Fibroblast of skin of abdomen (primary cell): ENCODE measurements at regions not wholly inside any gene's neighbourhood (a gene's known extent, or its start where the extent isn't known, plus 50 kb on each side); places are given as distances from the start of the nearest gene placed in this dataset.
A peak's percentile ranks its signal among the peaks of the same experiment; 100 is the strongest.

Experiments used
- DNase-seq: peaks from one replicate; pipeline ENCODE4 v3.0.0-alpha.2; 2013

DNA sequence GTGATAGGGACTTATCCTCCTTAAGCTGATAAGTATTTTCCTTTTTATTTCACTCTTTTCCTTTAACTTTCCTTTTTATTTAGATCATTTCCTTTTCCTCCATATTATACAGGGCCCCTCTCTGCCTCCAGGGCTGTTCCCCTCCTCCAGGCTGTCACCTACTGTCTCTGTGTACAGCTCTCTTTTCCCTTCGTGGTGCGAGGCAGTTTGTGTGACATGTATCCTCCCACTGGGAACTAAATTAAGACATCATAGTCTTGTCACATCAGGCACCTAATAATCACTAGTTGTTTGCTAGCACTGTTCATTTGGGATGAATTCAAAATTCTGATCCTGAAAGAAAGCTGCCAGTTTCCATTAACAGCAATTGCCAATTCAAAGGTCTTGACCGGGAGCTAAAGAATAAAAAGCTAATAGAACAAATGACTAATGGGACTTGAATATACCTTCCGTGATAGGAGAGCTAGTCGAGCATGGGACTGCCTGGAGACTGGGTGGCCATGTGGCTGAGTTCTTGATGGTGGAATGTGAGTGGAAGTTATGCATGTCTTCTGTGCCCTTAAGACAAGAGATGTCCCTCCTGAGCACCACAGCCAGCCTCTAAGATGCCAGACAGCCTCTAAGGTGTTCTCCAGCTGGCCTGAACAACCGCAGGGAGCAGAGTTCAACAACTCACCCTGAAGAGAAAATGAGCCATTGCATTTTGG is 77.7 kb upstream of the LRRC55 start:
- no peak for DNase-seq

DNA sequence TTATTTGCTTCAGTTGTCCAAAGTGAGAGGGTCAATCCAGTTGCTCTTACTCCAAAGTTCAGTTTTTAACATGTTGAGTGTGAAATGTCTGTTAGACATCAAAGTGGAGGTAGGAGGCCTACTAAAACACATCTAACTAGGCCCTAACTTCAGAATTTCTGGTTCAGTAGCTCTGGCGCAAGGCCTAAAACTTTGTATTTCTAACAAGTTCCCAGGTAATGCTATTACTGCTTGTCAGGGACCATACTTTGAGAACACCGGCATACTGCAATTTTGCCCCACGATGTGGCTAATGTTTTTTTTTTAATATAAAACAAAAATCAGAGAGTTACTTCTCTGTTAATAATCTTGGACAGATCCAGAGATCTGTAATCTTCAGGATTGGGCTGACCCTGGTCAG is 72.4 kb upstream of the LRRC55 start:
- DNase-seq = no peak

DNA sequence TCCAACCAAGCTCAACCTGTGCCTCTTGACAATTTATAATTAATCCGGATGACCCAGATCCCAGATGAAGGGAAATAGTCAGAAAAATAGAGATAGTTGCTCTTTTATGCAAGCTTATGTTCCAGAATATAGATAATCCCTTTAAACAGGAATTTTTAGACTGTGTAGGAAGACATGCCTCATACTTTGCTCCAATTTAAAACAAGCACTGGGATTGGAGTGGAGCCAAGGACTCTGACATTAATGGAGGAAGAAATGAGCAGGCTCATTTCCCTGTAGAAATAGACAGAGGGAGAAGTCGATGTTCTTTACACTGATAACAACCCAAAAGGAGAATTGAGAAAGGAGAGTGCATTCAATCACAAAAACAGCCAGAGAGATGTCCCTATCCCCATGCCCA is 70.1 kb upstream of the LRRC55 start:
- DNase-seq = no peak

DNA sequence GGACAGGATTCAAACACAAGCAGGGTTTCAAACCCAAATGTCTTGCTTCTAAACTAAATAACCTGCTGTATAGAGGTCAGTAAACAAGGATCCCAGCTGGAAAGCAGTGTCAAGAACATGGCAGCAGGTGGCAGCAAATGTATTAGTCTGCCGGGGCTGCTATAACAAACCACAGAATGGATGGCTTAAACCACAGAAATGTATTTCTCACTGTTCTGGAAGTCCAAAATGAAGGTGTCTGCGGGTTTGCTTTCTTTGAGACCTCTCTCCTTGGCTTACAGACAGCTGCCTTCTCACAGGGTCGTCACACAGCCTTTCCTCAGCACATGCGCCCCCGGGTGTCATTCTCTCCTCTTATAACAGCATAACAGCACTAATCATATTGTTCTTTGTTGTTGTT is 65.1 kb upstream of the LRRC55 start:
- peak; percentile 59 for DNase-seq

DNA sequence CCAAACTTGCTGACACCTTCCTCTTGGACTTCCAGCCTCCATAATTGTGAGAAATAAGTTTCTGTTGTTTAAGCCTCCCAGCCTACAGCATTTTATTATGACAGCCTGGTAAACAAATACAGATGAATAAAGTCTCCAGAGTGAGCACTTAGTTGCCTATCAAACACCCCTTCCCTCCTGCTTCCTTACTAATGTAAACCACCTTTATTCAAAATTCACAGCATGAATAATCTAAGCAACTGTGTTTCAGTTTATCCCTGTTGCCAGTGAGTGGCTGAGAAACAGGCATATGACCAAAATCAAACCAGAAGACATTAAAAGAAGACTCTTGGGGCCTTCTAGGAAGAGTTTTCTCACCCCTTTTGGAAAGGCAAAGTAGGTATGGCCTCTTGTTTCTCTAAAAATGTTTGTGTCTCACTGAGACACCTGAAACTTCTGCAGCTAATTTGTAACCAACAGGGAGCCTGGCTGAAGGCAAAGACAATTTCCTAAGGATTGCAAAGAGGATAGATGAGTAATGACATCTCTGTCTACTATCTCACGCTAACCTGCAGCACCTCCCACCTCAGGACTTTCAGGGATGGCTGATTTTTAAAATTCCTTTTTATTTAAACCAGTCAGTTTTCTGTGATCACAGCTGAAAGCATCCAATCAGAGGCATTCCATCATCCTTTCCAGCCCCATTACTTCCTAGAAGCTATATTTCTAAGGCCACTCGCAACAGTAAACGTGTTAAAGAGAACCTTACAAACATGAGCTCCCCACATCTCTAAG is 61.4 kb upstream of the LRRC55 start:
- DNase-seq = no peak

DNA sequence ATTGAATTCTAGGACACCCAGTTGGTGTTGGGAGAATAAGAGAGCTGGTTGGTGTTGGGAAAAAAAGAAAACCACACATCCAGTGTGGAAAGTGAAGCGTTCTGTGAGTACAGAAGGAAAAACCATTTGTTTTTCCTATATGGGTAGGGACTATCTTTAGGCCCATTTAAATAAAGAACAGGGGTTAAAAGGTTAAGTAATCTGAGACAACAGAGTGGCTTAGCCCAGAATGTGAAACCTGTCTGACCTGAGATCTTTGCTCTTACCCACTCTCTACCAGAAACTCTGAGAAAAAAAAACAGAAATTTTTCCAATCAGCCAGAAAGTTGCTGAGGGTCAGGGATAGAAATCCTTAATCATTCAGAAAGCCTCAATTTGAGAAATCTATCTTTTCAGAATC is 59.8 kb upstream of the LRRC55 start:
- DNase-seq = no peak

DNA sequence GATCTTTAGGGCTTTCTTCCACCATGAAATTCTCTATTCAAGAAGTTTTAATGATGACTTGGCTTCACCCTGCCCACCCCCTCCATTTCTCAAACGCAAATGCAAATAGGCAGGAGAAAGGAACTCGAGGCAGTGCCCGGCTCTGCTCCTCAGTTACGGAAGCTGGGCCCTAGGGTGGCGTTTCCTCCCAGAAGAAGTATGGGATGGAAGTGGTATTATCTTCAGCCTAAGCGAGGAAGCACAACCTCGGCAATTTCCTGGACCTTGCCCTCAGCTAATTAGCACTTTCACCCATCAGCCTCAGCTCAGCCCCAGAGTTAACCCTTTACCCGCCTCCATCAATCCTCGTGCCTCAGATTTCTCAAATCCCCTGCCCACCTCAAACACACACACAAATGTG is 58.2 kb upstream of the LRRC55 start:
- DNase-seq = no peak

DNA sequence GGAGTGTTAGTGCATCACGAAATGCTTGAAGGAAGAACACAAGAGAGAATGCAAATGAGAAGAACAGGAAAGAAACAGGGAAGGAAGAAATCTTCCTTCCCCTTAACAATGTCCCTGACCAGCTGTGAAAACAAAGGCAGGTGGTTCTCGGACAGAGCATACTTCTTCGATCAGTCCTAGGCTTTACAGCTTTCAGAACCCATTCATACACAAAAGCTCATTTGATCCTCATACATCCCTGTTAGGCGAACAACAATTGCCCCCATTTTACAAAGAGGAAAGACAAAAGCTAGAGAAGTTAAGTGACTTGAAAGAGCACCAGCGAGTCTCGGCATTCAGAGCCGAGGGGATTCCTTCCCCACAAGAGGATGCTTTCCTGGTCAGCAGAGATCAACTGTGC is 57.2 kb upstream of the LRRC55 start:
- no peak for DNase-seq

DNA sequence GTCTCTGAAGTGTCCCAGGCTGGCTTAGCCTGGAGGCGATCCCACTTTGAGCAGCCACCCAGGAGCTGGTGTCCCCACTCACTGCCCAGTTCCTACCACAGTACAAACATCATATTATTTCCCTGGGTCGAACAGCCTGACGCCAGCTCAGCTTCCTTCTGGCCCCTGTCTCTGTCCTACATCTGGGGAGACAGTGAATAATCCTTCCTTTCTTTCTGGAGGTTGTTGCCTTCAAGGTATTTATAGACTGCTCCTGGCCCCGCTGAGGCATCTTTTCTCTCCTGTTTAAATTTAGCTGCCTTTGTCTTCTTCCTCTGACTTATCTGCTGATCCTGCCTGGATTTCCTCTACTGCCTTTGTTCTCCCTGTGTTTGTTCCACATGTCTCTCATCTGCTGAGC is 56.8 kb upstream of the LRRC55 start:
- DNase-seq = no peak

DNA sequence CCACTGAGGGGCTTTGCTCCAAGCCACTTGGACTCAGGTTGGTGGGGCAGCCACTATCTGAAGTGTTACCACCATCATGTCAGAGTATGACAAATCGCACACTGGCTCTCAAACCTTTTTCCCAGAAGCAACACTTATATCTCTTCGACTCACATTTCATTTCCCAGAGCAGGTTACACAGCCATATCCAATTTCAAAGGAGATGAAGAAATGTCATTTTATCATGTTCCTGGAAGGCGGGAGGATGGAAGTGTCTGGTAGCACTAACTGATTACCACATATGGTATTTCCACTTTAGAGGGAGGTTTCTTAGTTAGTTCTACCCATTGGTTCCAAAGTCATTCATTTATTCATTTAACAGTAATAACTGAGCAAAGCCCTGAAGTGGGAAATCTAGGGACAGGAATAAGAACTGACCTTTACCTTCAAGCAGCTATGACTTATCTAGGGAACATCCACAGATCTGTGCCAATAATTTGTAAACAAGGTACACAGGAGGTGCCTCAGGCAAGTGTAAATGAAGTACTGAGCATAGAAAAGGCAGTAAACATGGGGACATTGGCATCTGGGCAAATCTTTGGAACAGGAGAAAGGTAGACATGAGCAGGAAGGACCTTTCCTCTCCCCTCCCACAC is 54.9 kb upstream of the LRRC55 start:
- DNase-seq = no peak

DNA sequence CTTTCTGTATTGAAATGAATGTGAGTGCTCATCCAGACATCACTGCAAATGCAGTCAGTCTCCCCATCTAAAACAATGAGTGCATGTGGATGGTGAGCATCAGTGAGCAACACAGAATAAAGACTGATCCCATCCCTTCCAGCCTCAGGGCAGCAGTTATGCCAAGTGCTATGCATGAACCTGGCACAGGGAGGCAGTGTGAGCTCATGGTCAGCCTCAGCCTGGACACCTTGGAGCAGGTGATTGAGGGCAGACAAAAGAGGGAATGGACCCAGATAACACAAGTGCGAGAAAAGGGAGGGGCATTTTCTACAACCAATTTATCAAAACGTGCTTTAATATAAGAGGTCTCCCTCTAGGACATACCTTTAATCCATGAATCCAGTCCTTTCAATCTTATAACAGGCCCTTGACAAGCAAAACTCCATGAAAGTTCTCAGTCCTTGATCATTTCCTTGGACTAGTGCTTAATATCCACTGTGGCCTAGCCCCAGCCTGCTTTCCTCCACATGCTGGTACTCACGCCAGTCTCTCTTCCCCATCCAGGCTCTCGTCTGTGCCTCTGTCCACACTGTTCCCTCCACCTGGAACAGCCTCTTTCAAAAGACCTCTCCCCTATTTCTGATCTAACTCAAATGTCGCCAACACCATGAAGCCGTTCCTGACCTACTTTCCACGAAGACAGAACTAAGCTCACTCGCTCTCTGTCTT is 50.5 kb upstream of the LRRC55 start:
- peak; percentile 20 for DNase-seq
